HG03045 (cell line): ENCODE measurements at regions not wholly inside any gene's neighbourhood (a gene's known extent, or its start where the extent isn't known, plus 50 kb on each side); places are given as distances from the start of the nearest gene placed in this dataset.
"Not testable (repeated sequence)": the region's sequence is repeated elsewhere in the genome, so short reads cannot be mapped to it uniquely, and the experiment has no call there.

Source experiments
- ATAC-seq: cut with Tn5 transposase; IDR thresholded peaks from one replicate; pipeline ENCODE4 v1.9.1; 2021; ENCODE audit warnings: mild to moderate bottlenecking, moderate library complexity; ENCODE audit not compliant: unreplicated experiment

- ATAC-seq: no peak
Measured at GRCh38 chrX:121635141-121635540, 587.7 kb downstream of the GLUD2 start.

GRCh38 chrX:121639781-121640180, 592.4 kb downstream of the GLUD2 start:
- ATAC-seq: no peak

- no peak for ATAC-seq
Measured at GRCh38 chrX:121641560-121641959, 594.1 kb downstream of the GLUD2 start.

- no peak for ATAC-seq
Measured at GRCh38 chrX:121642415-121642814, 595.0 kb downstream of the GLUD2 start.

- ATAC-seq: no peak
Measured at GRCh38 chrX:121649417-121649816, 602.0 kb downstream of the GLUD2 start.

- ATAC-seq: no peak
Measured at GRCh38 chrX:121655276-121655675, 607.9 kb downstream of the GLUD2 start.

- no peak for ATAC-seq
Measured at GRCh38 chrX:121666171-121666570, 618.8 kb downstream of the GLUD2 start.

GRCh38 chrX:121671649-121672048, 624.2 kb downstream of the GLUD2 start:
- ATAC-seq: no peak

GRCh38 chrX:121709236-121709635, 661.8 kb downstream of the GLUD2 start:
- ATAC-seq: not testable (repeated sequence)

- ATAC-seq: no peak
Measured at GRCh38 chrX:121733514-121733913, 686.1 kb downstream of the GLUD2 start.

- no peak for ATAC-seq
Measured at GRCh38 chrX:121746105-121746504, 698.7 kb downstream of the GLUD2 start.

GRCh38 chrX:121753602-121754001, 706.2 kb downstream of the GLUD2 start:
- ATAC-seq: not testable (repeated sequence)

GRCh38 chrX:121754301-121754700, 706.9 kb downstream of the GLUD2 start:
- ATAC-seq: no peak

- no peak for ATAC-seq
Measured at GRCh38 chrX:121755541-121755940, 708.1 kb downstream of the GLUD2 start.

- no peak for ATAC-seq
Measured at GRCh38 chrX:121761845-121762244, 714.4 kb downstream of the GLUD2 start.

GRCh38 chrX:121763671-121764070, 716.3 kb downstream of the GLUD2 start:
- ATAC-seq: no peak

GRCh38 chrX:121768210-121768609, 720.8 kb downstream of the GLUD2 start:
- not testable (repeated sequence) for ATAC-seq

GRCh38 chrX:121781991-121782390, 734.6 kb downstream of the GLUD2 start:
- no peak for ATAC-seq

GRCh38 chrX:121782544-121782943, 735.1 kb downstream of the GLUD2 start:
- no peak for ATAC-seq

- no peak for ATAC-seq
Measured at GRCh38 chrX:121782976-121783375, 735.6 kb downstream of the GLUD2 start.

- no peak for ATAC-seq
Measured at GRCh38 chrX:121802881-121803412, 755.5 kb downstream of the GLUD2 start.

- ATAC-seq: no peak
Measured at GRCh38 chrX:121823406-121823805, 776.0 kb downstream of the GLUD2 start.

- ATAC-seq: no peak
Measured at GRCh38 chrX:121831601-121832000, 784.2 kb downstream of the GLUD2 start.
